GM20431 (cell line): ENCODE measurements at regions not wholly inside any gene's neighbourhood (a gene's known extent, or its start where the extent isn't known, plus 50 kb on each side); places are given as distances from the start of the nearest gene placed in this dataset.
"Not testable (repeated sequence)": the region's sequence is repeated elsewhere in the genome, so short reads cannot be mapped to it uniquely, and the experiment has no call there.

Experiments
- in situ Hi-C: fragments of 300-500 bp; cut with MseI, MboI; formaldehyde crosslinking; loops from one replicate; pipeline ENCODE4 v1.15.0; 2020; ENCODE audit warnings: low sequenced_read_pairs; ENCODE audit not compliant: unreplicated experiment

- in situ Hi-C loops, result no loop called here
These were observed 575.0 kb upstream of the CHRM3 start for GRCh38 chr1:238811211-238811879.

DNA sequence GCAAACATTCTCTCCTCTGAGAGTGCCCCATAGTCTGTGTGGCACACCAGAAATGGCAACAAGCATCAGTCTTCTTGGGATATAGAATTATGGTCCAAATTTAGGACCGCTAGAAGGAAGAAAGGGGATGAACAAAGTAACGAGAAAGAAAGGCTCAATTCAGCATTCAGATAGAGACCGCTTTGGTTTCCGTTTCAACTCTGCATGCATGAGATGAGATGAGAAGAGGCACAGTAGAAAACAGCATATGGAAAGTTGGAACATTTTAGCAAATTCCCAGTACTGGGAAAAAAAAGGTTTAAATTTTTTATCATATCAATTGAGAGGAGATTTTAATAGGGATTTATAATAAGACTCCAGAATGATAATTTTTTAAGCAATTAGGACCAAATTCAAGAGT lies 595.5 kb upstream of the CHRM3 start:
- in situ Hi-C loops, result no loop called here

DNA sequence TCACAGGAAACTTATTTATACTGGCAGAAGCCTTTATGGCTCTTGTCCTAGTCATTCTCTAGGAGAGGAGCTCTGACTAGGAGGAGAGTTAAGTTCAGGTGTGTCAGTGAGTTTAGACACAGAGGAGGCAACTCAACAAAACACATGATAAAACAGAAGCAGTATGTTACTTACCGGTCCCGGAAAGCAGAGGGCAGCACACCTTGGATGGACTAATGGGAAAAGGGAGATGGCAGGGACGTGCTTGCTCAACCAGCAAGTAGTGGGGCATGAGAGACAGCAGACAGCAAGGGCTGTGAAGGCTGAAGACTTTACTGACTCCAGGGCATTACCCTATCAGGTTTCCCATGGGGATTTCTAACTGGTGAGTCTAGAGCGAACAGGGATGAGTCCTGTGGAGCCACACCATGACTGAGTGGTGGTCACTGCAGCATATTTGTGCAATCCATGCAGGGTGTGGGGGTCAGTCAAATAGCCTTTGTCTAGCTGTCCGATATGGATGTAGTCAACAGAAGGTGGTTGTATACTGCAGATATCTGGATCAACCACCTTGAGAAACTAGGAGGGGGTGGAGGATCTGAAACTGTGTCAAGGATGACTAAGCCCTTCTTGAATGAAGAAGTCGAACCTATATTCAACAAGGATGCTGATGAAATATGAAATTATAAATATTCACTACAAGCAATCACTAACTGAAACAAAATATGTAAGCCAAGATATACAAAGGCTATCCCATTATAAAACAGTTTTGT lies 596.3 kb upstream of the CHRM3 start:
- in situ Hi-C loops, result no loop called here

GRCh38 chr1:238787471-238787870 lies 598.9 kb upstream of the CHRM3 start:
- in situ Hi-C loops, result no loop called here

DNA sequence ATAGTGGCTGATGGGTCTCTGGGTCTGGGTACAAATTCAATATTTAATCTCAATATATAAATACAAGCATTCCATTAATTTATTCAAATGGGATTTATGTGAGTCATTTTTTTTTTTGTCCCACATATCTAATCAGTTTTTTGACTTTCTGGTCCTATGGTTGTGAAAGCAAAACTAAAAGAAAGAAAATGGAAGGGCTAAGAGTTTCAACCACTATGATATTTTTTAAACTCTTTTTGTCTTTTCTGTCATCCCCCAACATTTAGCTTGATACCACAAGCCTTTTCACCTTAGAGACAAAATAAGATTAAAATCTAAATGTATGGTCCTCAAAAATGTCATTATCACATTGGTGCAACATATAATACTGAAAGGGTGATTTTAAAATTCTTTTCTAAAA lies 602.7 kb upstream of the CHRM3 start:
- in situ Hi-C loops, result no loop called here

DNA sequence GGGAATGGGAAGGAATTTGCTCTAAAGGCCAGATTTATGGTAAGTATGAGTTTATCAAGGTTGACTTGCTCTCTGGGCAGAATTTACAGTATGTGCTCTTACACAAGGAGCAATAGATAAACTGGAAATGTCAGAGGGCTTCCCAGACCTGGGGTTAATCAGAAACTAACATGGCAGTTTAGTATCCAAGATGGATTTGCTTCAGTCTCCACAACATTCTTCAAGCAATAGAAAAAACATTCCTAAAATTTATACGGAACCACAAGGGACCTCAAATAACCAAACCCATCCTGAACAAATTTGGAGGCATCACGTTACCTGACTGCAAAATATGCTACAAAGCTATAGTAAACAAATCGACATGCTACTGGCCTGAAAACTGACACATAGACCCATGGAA lies 606.7 kb upstream of the CHRM3 start:
- in situ Hi-C loops, result no loop called here

DNA sequence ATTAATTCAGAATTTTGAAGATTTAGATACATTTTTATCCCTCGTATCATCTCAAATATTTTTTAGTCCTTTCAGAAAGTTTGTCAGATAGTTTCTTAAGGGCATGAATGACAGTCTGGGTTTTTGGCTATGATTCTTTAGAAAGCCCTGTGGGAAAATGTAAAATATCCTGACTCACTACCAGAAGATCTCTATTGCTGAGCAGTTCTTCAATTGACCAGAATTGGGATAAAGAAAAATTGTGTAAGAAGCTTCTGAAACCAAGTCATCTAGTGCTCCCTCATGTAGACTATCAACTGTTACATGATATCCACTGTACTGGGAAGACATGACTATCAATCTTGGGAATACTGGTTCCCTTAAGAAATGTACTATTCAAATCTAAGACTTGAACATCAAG lies 608.3 kb upstream of the CHRM3 start:
- in situ Hi-C loops, result no loop called here

DNA sequence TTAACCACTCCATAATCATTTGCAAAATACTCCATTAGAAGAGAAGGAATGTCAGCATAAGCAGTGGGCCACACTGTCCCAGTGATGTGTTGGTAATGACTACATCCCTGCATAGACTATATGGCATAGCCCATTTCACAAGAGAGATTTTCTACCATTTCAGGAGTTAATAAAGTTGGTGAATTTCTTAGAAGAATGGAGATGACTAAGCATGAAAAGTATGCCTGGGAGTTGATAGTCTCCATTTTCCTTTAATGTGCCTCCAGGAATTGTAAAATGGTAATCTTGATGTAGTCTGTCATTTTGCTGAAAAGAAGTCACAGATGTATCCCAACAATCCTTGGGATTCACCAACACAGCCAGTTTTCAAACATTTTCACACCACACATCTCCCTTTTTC lies 608.8 kb upstream of the CHRM3 start:
- in situ Hi-C loops, result no loop called here

GRCh38 chr1:238776126-238776525 lies 610.2 kb upstream of the CHRM3 start:
- in situ Hi-C loops, result no loop called here

DNA sequence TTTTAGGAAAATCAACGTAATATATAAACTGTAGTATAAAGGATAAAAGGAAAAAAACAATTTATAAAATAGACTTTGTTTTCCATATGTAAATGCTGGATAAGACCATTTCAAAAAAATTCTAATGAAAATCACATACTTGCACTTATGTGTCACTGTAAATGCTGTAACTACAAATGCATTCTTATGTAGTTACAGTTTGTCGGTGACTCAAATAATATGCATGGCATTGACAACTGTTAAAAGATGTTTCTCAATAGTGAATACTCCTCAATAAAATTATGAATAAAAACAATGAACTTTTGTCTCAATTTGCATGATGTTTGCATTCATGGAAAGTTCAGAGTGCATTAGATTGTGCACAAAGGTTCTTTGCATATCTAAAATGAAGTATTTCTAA lies 614.0 kb upstream of the CHRM3 start:
- in situ Hi-C loops, result no loop called here

- in situ Hi-C loops, result no loop called here
These were observed 619.0 kb upstream of the CHRM3 start for GRCh38 chr1:238767321-238767720.

GRCh38 chr1:238764779-238765178 lies 621.6 kb upstream of the CHRM3 start:
- in situ Hi-C loops, result no loop called here

DNA sequence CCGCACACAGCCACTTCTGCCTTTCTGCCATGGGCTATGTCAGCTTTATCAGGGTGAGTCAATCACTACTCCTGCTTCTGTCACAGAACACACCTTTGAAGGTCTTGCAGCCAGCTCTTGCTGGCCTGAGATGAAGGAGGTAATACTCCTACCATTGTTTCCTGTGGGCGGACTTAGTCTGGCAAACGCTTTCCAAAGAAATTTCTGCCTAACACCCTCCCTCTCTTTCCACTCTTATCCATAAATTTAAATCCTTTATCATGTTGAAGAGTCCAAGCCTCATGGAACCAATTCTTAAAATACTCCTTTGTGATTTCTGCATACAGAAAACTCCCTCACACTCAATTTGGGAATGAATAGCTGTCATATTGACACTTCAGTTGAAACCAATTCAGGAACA lies 633.1 kb upstream of the CHRM3 start:
- in situ Hi-C loops, result no loop called here

DNA sequence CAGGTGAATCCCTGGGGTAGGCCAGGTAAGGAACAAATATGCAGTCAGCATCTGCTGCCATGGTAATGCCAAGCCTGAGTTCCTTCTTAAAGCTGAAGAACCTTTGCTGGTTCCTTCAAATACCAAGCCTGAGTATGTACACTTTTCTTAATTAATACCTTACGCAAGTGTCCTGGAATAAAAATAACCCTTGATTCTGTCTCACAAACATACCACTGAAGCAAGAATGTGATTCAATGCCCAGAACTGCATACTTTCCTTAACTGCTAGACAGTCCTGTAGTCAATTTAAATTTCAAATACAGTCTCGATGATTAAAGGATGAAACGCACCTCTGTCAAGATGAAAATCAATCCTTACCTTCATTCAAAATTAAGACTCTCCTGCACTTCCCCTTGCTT lies 634.0 kb upstream of the CHRM3 start:
- in situ Hi-C loops, result no loop called here

GRCh38 chr1:238745069-238745468 lies 641.3 kb upstream of the CHRM3 start:
- in situ Hi-C loops, result no loop called here

DNA sequence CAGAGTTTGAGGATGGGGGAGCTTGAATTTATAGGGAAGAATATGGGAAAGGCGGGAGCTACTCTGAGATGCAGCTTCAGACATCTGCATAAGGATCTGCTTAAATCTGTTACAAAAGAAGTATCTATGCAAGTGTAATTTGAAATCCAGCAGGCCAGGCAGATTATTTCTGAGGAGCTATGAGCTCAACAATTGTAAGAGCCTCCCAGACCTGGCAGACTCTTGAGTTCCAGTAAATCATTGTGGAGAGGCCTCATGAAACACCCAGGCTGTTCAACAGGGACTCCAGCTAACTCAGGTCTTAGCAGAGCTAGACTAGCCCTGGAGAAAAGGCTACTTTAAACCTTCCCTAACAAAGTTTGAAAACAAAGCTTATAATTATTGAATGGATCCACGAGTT lies 647.5 kb upstream of the CHRM3 start:
- in situ Hi-C loops, result no loop called here

DNA sequence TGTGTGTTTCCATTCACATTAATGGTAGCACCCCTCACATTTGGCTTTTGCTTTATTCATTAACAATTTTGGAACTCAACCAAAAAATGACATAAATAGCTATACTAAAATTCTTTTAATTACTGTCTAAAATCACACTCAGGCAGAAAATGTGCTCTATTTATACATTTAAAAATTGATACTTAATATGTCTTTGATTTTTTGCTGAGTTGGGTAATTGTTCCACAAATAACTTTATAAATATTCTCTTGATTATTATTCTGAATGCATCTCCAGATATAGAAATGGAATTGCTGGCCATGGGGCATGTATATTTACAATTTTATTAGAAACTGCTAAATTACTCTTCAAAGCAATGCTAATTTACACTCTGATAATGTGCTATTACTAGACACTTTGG lies 658.7 kb upstream of the CHRM3 start:
- in situ Hi-C loops, result no loop called here

DNA sequence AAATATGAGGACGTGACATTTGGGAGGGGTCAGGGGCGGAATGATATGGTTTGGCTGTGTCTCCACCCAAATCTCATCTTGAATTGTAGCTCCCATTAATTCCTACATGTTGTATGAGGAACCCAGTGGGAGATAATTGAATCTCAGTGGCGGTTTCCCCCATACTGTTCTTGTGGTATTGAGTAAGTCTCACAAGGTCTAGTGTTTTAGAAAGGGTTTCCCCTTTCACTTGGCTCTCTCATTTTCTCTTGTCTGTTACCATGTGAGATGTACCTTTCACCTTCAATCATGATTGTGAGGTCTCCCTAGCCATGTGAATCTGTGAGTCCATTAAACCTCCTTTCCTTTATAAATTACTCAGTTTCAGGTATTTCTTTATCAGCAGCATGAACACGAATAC lies 663.6 kb upstream of the CHRM3 start:
- in situ Hi-C loops, result no loop called here

DNA sequence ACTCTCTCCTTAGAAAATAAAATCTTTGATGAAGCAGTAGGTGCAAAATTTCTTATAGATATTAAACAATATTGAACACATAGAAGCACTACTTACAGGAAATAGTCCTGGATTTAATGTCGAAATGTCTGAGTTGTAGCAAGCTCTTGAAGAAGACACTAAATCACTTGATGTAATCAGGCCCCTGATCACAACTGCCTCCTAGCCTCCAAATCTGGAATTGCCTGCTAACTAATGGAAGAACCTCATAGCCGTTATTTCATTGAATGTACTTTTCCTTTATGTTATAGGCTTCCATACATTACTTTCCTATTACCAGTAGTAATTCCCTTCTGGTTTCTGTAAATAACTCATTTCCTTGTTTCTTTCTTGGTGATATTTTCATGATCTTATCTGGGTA lies 675.7 kb upstream of the CHRM3 start:
- in situ Hi-C loops, result no loop called here

DNA sequence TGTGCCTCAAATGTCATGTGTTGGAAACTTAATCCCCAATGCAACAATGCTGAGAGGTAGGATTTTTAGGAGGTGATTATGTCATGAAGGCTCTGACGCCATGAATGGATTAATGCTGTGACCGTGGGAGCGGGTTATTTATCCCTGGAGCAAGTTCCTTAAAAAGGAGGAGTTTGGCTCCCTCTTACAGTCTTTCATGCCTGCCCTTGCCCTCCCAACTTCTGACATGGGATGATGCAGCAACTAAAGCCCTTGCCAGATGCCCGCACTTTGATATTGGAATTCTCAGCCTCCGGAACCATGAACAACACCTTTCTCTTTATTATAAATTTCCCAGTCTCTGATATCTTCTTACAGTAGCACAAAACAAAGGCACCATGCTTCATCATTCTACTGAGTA lies 685.3 kb upstream of the CHRM3 start:
- in situ Hi-C loops, result no loop called here

- in situ Hi-C loops, result no loop called here
These were observed 696.0 kb upstream of the CHRM3 start for GRCh38 chr1:238690415-238690814.

- in situ Hi-C loops, result not testable (repeated sequence)
These were observed 701.8 kb upstream of the CHRM3 start for GRCh38 chr1:238684576-238684975.
